HepG2 (cell line): ENCODE measurements at regions not wholly inside any gene's neighbourhood (a gene's known extent, or its start where the extent isn't known, plus 50 kb on each side); places are given as distances from the start of the nearest gene placed in this dataset.
A peak's percentile ranks its signal among the peaks of the same experiment; 100 is the strongest.

ENCODE experiments used
- CEBPG ChIP-seq: IDR thresholded peaks from 2 replicates; pipeline ENCODE4 v1.6.1; 2016
- EZH2 ChIP-seq: conservative IDR thresholded peaks from 2 replicates; pipeline ENCODE4 v1.6.1; 2012; ENCODE audit warnings: mild to moderate bottlenecking, low read depth, low read length, moderate library complexity
- FOXP1 ChIP-seq, 2 experiments: fragments of 450-650 bp in 1 of 2; IDR thresholded peaks; 2 replicates each; pipeline ENCODE4 v1.6.1; 2017 to 2018; ENCODE audit warnings: antibody characterized with exemption in 1 of 2
- MED1 ChIP-seq: sonication (generic); formaldehyde crosslinking; IDR thresholded peaks from 2 replicates; pipeline ENCODE4 v1.4.0; 2020; ENCODE audit warnings: missing genetic modification reagents
- MTA1 ChIP-seq: sonication (generic); formaldehyde crosslinking; IDR thresholded peaks from 2 replicates; pipeline ENCODE4 v1.4.0; 2020; ENCODE audit warnings: missing genetic modification reagents, mild to moderate bottlenecking, borderline replicate concordance
- POLR2AphosphoS5 ChIP-seq: IDR thresholded peaks from 2 replicates; pipeline ENCODE4 v1.6.1; 2012; ENCODE audit warnings: low read depth, low read length
- POLR2G ChIP-seq: fragments of 200-400 bp; formaldehyde crosslinking; IDR thresholded peaks from 2 replicates; pipeline ENCODE4 v1.6.1; 2018; ENCODE audit warnings: mild to moderate bottlenecking, low read depth, low read length, moderate library complexity
- ZFP36 ChIP-seq: fragments of 150-350 bp; IDR thresholded peaks from 2 replicates; pipeline ENCODE4 v1.6.1; 2018; ENCODE audit warnings: borderline replicate concordance, low read length, low read depth; ENCODE audit not compliant: partially characterized antibody
- ZFX ChIP-seq: sonication (generic); formaldehyde crosslinking; IDR thresholded peaks from 2 replicates; pipeline ENCODE4 v1.4.0; 2020; ENCODE audit warnings: mild to moderate bottlenecking, low read depth, missing genetic modification reagents, moderate library complexity
- ZKSCAN8 ChIP-seq: IDR thresholded peaks from 2 replicates; pipeline ENCODE4 v1.6.1; 2016; ENCODE audit warnings: borderline replicate concordance, missing genetic modification reagents, missing compliant biosample characterization
- ZNF572 ChIP-seq: sonication (generic); formaldehyde crosslinking; IDR thresholded peaks from 2 replicates; pipeline ENCODE4 v1.5.1; 2020; ENCODE audit warnings: mild to moderate bottlenecking, missing genetic modification reagents
- ZSCAN9 ChIP-seq: IDR thresholded peaks from 2 replicates; pipeline ENCODE4 v1.6.1; 2016; ENCODE audit warnings: borderline replicate concordance
- TF ChIP-seq, protein P1 (sequence below): sonication (generic); formaldehyde crosslinking; IDR thresholded peaks from 2 replicates; pipeline ENCODE4 v1.8.1; 2023; ENCODE audit warnings: mild to moderate bottlenecking, missing genetic modification reagents
- TF ChIP-seq, protein P2 (sequence below): sonication (generic); formaldehyde crosslinking; IDR thresholded peaks from 2 replicates; pipeline ENCODE4 v1.4.0; 2020; ENCODE audit warnings: missing genetic modification reagents, mild to moderate bottlenecking, borderline replicate concordance
- TF ChIP-seq, protein P3 (sequence below), 2 experiments: sonication (generic) in 1 of 2; formaldehyde crosslinking in 1 of 2; IDR thresholded peaks; 2 replicates each; pipeline versions ENCODE4 v1.6.1 to v1.9.0; 2014 to 2022; ENCODE audit warnings: antibody characterized with exemption in 1 of 2, borderline replicate concordance in 1 of 2, inconsistent platforms in 1 of 2, low read depth in 1 of 2, missing genetic modification reagents in 1 of 2
- TF ChIP-seq, protein P4 (sequence below): sonication (generic); formaldehyde crosslinking; IDR thresholded peaks from 2 replicates; pipeline ENCODE4 v1.5.0; 2020; ENCODE audit warnings: missing genetic modification reagents
- TF ChIP-seq, protein P5 (sequence below): sonication (generic); formaldehyde crosslinking; IDR thresholded peaks from 2 replicates; pipeline ENCODE4 v1.4.0; 2020; ENCODE audit warnings: missing genetic modification reagents, borderline replicate concordance

DNA sequence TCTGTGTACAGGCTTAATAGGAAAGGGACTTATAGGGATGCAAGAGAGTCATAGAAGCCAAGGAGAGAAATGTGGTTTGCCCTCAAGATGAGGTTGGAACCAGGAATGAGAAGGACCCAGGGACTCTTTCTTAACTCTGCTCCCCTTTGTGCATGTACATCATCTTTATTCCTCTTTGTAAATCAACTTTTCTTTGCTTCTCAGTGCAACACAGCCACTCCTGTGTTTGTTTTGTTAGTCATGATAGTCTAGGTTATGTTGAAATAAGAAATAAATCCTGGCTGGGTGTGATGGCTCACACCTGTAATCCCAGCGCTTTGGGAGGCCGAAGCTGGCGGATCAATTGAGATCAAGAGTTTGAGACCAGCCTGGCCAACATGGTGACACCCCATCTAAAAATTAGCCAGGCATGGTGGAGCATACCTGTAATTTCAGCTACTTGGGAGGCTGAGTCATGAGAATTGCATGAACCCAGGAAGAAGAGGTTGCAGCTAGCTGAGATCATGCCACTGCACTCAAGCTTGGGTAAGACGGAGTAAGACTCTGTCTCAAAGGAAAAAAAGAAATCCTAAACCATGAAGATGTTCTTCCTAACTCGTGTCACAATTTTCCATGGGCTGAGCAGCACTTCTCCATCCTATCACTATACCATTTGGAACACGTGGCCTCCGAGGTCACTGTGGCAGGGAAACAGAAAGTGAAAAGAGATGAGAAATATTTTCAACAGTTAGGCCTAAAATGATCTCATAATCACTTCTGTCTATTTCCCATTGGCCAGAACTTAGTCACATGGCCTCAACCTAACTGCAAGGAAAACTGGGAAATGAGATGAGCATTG lies 73.0 kb upstream of the TMEM17 start (continued):
- TF ChIP-seq ZNF572, result no peak
- TF ChIP-seq MTA1, result no peak
- TF ChIP-seq, protein P1, sequence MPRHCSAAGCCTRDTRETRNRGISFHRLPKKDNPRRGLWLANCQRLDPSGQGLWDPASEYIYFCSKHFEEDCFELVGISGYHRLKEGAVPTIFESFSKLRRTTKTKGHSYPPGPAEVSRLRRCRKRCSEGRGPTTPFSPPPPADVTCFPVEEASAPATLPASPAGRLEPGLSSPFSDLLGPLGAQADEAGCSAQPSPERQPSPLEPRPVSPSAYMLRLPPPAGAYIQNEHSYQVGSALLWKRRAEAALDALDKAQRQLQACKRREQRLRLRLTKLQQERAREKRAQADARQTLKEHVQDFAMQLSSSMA, result no peak
- no peak for TF ChIP-seq POLR2G
- TF ChIP-seq EZH2, result no peak
- TF ChIP-seq, protein P2, sequence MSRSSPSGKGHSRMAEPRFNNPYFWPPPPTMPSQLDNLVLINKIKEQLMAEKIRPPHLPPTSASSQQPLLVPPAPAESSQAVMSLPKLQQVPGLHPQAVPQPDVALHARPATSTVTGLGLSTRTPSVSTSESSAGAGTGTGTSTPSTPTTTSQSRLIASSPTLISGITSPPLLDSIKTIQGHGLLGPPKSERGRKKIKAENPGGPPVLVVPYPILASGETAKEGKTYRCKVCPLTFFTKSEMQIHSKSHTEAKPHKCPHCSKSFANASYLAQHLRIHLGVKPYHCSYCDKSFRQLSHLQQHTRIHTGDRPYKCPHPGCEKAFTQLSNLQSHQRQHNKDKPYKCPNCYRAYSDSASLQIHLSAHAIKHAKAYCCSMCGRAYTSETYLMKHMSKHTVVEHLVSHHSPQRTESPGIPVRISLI, result no peak
- no peak for TF ChIP-seq ZKSCAN8
- TF ChIP-seq, protein P3, sequence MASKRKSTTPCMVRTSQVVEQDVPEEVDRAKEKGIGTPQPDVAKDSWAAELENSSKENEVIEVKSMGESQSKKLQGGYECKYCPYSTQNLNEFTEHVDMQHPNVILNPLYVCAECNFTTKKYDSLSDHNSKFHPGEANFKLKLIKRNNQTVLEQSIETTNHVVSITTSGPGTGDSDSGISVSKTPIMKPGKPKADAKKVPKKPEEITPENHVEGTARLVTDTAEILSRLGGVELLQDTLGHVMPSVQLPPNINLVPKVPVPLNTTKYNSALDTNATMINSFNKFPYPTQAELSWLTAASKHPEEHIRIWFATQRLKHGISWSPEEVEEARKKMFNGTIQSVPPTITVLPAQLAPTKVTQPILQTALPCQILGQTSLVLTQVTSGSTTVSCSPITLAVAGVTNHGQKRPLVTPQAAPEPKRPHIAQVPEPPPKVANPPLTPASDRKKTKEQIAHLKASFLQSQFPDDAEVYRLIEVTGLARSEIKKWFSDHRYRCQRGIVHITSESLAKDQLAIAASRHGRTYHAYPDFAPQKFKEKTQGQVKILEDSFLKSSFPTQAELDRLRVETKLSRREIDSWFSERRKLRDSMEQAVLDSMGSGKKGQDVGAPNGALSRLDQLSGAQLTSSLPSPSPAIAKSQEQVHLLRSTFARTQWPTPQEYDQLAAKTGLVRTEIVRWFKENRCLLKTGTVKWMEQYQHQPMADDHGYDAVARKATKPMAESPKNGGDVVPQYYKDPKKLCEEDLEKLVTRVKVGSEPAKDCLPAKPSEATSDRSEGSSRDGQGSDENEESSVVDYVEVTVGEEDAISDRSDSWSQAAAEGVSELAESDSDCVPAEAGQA (IDR thresholded peaks at IDR 0.05; ENCODE audit: low read depth), result no peak
- TF ChIP-seq, protein P3 (CRISPR knock-in tag; IDR thresholded peaks at IDR 0.05; ENCODE audit: borderline replicate concordance), result no peak
- no peak for TF ChIP-seq ZSCAN9 (CRISPR knock-in tag)
- TF ChIP-seq ZFX (CRISPR knock-in tag), result no peak; the same call in 1 of the 2 replicates
- TF ChIP-seq ZFP36, result no peak
- TF ChIP-seq, protein P4, sequence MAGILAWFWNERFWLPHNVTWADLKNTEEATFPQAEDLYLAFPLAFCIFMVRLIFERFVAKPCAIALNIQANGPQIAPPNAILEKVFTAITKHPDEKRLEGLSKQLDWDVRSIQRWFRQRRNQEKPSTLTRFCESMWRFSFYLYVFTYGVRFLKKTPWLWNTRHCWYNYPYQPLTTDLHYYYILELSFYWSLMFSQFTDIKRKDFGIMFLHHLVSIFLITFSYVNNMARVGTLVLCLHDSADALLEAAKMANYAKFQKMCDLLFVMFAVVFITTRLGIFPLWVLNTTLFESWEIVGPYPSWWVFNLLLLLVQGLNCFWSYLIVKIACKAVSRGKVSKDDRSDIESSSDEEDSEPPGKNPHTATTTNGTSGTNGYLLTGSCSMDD (CRISPR knock-in tag), result no peak
- TF ChIP-seq POLR2AphosphoS5, result no peak
- TF ChIP-seq CEBPG (CRISPR knock-in tag), result peak; percentile 55; the same call in 1 of the 2 replicates
- TF ChIP-seq FOXP1 (IDR thresholded peaks at IDR 0.05), result no peak
- peak; percentile 34; the same call in 1 of the 2 replicates for TF ChIP-seq FOXP1 (CRISPR knock-in tag; IDR thresholded peaks at IDR 0.05)
- TF ChIP-seq MED1 (CRISPR knock-in tag), result peak; percentile 75
- TF ChIP-seq, protein P5, sequence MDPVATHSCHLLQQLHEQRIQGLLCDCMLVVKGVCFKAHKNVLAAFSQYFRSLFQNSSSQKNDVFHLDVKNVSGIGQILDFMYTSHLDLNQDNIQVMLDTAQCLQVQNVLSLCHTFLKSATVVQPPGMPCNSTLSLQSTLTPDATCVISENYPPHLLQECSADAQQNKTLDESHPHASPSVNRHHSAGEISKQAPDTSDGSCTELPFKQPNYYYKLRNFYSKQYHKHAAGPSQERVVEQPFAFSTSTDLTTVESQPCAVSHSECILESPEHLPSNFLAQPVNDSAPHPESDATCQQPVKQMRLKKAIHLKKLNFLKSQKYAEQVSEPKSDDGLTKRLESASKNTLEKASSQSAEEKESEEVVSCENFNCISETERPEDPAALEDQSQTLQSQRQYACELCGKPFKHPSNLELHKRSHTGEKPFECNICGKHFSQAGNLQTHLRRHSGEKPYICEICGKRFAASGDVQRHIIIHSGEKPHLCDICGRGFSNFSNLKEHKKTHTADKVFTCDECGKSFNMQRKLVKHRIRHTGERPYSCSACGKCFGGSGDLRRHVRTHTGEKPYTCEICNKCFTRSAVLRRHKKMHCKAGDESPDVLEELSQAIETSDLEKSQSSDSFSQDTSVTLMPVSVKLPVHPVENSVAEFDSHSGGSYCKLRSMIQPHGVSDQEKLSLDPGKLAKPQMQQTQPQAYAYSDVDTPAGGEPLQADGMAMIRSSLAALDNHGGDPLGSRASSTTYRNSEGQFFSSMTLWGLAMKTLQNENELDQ (CRISPR knock-in tag), result no peak
